GM19397 (cell line): ENCODE measurements at regions not wholly inside any gene's neighbourhood (a gene's known extent, or its start where the extent isn't known, plus 50 kb on each side); places are given as distances from the start of the nearest gene placed in this dataset.

Experiments
- ATAC-seq: cut with Tn5 transposase; IDR thresholded peaks from one replicate; pipeline ENCODE4 v1.9.1; 2021; ENCODE audit warnings: mild to moderate bottlenecking, moderate library complexity; ENCODE audit not compliant: unreplicated experiment

DNA sequence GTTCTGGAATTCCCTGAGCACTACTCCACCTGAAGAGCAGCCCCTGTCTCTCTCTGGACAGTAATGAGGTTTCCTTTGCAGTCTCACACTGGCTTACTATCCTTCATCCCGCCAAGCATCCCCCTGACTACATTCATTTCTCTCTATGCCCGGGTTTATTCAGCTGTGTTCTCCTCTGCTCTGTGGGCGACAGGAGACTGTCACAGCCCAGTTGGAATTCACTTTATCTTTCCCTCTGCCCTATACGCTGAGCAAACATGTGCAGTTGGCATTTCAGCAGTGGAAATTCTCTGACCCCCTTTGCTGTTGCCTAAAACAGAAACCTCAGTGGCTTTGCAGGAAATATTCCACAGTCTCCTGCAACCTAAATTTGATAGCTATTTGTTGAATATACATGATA, 83.5 kb upstream of the MAX start:
- no peak for ATAC-seq

DNA sequence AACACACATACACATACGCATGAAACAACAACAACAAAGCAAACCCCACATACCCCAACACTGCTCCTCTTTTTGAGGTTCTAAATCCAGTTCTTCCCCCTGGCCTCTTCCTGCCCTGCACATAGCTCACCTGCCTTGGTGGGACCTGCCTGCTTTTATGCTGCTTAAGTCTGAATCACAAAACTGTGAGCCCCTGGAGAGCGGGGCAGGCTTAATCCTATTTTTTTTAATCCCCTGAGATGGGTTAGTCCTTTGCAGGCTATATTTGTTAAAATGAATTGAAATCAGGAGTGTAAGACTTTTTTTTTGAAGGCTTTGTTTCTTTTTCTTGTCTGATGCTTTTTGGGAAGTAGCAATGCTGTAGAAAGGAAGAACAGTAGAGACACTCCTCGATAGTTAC, 84.6 kb upstream of the MAX start:
- ATAC-seq: no peak

DNA sequence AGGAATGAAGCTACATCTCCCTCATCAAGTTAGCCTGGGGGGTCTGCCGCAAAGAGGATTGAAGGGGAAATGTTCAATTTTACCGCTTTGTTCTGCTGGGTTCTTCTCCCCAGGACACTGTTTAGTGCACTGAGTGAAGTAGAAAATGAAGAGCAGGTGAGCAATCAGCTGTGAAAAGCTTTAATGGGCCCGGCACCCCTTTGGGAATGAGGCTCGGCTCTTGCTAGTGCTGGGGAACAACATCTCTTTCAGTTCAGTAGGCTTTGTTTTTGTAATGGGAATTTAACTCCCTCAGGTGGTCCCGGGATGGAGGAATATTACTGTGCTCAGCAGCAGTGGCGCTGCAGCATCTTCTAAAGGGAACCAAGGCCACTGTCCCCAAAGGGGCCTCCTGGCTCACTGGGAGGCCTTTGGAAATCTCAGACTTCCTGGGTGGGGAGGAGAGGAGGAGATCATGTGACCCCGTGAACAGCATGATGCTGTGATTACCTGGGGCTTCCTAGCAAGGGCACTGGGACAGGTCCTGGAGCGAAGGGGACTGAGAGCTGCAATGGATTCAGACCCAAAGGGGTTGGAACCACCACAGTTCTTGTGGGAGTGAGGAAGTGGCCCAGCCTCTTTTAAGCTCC, 85.2 kb upstream of the MAX start:
- no peak for ATAC-seq

DNA sequence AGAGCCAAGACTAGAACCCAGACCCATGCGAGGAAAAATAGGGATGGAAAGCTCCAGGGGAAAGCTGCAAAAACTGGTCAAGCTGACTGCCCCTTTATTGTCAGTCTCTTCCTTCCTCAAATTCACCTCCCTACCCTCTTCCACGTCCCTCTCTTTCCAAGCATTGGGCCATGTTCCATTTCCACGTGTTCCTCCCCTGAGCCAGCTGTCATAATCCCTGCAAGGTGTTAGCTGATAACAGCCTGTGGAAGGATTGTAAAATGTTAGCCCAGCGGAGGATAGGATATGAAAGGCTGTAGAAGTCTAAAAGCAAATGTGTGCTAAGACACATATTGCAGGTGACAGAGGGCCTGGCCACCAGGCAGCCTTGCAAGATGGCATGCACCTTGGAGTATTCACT, 88.0 kb upstream of the MAX start:
- no peak for ATAC-seq

DNA sequence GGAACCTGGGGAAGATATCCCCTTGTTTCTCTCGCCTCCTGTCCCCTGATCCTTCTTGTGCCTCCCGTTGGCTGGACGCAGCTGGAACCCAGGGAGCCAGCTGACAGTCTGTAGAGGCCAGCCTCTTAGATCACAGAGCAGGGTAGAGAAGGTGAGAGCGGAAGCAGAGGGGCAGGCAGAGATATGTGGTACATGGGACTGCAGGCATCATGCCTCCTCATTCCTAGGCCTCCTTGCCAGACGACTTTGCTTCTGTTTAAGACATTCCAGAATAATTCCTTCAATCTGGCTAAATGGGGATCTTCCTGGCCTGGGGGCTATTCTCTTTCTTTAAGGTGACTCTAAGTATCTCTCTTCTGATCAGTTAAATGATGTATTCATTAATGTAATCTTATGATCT, 89.4 kb upstream of the MAX start:
- ATAC-seq: no peak

DNA sequence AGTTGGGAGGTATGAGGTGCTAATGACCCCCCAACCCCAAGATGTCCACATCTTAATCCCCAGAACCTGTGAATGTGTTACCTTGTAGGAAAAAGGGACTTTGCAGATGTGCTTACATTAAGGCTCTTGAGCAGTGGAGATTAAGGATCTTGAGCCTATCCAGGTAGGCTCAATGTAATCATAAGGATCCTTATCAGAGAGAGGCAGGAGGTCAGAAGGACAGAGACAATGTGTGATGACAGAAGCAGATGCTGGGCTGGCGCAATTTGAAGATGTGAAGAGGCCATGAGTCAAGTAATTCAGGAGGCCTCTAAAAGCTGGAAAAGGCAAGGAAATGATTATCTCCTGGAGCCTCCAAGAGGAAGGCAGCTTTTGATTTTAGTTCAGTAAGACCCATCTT, 90.4 kb upstream of the MAX start:
- no peak for ATAC-seq

DNA sequence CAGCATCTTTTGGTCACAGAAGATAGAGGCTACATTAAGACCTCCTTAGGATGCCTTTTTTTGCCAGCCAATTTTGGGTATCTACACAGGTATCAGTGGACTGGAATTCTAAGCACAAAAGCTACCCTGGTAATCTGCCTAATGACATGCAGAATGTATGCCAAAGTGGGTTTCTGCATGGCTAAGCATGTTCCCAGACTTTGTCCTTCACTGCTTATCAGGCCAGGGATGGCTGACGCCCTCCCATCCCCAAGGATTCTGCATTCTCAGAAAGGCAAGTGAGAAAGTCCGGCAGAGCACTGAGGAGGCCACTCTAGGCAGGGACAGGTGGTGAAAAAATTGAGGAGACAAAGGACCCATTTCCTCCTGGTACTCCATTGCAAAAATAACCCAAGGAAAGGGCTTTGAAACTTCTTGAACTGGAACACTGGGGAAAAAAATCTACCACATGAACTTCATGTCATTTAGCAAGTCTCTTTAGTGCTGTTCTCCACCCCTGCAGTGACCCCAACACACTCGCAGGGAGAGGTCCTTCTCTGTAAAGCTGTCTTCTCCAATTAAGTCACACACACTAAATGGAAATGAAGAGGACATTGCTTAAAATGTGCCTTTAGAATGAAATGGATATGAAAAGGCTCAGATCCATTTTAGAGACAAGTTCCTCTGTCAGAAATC, 91.7 kb upstream of the MAX start:
- no peak for ATAC-seq

DNA sequence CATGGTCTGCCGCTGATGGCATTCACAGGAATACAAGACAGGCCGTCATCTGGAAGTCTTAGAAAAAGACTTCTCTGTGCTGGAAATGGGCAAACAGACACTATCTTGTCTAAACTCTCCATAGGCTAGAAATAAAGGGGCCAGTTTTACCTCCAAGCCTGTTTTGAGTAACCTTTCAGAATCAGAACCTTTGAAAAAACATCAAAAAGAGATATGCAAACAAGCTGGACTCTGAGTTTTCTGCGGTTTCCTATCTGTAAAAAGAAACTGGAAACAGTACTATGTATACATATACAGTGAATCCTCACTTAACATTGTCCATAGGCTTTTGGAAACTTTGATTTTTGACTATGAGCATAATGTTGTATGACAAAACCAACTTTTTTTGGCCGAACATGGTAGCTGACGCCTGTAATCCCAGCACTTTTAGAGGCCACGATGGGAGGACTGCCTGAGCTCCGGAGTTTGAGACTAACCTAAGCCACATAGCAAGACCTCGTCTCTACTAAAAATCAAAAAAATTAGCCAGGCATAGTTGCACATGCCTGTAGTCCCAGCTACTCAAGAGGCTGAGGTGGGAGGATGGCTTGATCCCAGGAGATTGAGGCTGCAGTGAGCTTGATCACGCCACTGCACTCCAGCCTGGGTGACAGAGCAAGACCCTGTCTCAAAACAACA, 92.9 kb upstream of the MAX start:
- peak; percentile 85 for ATAC-seq

DNA sequence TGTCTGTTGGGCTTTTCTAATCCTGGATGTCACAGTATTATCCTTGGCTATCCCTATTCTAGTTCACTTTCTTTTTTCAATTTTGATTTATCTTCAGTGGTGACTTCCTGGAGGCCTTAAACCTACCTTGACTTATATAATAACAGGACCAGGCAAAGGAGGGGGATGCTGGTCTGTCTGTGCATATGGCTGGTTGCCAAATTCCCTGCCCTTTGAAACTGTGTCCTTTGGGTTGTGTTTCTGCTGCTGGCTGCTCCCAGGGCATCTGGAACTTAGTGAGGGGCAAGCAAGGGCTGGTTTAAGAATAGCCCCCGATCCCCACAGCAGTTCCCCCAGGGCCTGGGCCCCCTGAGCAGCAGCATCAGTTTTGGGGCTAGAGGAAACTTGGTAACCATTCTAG, 96.0 kb upstream of the MAX start:
- ATAC-seq: no peak

DNA sequence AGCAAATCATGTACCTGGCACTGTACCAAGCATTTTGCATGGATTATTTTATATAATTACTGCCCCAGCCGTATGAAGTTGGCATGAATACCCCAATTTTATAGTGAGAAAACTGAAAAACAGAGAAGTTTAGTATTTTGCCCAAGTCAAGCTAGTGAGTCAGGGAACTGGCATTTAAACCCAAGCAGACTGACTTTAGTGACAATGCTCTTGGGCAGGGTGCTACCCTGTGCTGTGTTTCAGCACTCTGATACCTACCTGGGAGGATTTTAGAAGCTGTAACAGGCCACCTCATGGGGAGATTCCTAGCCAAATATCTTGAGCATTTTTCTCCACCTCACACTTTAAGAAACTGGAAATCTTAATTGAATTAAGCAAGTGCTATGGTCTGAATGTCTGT, 98.1 kb upstream of the MAX start:
- ATAC-seq: no peak

DNA sequence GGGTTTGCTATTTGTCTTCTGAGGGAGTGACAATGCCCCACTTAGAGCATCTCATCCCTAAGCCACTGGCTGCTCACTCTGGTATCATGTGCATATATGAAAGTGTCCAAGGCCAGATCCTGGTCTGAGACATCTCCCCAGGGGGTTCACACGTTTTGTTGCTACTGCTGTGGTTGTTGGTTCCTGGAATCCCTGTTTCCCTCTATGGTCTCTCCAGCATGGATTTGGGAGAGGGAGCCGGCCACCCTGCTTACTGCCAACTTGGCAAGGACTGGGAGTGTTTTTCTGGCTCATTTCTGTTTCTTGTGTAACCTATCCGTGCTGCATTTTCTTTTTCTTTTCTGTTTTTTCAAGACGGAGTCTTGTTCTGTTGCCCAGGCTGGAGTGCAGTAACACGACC, 101.3 kb upstream of the MAX start:
- no peak for ATAC-seq

DNA sequence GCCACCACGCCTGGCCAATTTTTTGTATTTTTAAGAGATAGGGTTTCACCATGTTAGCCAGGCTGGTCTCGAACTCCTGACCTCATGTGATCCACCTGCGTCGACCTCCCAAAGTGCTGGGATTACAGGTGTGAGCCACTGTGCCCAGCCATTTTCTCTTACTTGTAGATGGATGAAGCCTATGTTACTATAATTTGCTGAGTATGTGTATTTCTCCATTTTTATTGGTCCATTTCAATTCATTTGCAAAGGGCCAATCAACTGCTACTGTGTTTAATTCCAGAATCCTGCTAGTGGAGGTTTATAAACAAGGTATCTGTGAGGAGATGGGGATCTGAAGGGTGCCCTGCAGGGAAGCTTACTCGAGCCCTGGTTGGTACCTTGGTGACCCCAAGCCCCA, 101.7 kb upstream of the MAX start:
- ATAC-seq: no peak

DNA sequence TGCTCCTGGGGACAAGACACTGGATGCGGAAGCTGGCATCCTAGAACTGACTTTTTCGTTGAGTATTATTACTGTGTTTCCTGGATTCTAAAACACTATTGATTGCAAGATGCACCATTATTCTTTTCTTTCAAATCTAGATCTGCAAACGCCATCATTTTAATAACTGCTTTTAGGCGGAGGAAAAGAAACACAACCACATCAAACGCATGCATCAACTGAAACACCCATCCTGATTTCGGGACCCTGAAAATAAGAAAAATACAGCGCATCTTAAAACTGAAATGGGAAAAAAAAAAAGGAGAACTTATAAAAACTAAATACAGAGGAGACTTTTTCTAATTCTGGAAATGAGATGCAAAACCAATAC, 103.7 kb upstream of the MAX start:
- ATAC-seq: no peak

DNA sequence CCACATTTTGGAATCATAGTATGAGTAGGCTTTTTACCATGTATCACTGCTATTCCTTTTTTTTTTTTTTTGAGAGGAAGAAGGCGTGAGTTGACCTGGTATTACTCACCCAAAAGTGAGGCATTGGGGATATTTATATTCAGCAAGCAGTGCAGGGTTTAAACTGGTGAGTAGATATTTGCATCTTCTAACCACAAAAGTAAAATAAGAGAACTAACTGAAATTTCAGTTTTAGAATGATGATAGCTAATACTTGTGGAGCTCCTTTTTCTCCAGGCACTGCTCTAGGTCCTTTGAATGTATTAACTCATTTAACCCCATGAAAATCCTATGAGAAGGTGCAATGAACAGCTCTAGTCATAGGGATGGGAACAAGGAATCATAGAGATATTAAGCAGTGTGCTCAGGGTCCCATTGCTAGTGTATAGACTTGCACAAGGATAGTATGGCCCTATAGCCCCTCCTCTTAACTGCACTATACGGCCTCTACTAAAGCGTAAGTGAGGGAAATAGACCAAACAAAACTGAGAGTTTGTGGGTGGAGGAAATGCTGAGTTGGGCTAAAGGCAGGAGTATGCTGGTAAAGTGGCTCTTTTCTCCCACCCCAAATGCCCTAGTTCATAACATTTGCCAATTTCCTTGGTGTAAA, 104.3 kb upstream of the MAX start:
- ATAC-seq: peak; percentile 64

DNA sequence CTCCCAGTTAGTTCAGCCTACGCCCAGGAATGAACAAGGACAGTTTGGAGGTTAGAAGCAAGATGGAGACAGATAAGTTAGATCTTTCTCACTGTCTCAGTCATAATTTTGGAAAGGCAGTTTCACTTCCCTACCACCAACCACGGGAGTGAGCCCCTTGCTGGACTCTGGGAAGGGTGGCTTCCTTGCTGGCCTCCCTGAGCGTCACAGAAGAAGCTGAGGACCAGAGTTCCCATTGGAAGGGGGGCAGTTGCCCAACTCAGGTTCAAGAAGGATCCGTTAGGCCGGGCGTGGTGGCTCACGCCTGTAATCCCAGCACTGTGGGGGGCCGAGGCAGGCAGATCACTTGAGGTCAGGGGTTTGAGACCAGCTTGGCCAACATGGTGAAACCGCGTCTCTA, 106.2 kb upstream of the MAX start:
- ATAC-seq: no peak

DNA sequence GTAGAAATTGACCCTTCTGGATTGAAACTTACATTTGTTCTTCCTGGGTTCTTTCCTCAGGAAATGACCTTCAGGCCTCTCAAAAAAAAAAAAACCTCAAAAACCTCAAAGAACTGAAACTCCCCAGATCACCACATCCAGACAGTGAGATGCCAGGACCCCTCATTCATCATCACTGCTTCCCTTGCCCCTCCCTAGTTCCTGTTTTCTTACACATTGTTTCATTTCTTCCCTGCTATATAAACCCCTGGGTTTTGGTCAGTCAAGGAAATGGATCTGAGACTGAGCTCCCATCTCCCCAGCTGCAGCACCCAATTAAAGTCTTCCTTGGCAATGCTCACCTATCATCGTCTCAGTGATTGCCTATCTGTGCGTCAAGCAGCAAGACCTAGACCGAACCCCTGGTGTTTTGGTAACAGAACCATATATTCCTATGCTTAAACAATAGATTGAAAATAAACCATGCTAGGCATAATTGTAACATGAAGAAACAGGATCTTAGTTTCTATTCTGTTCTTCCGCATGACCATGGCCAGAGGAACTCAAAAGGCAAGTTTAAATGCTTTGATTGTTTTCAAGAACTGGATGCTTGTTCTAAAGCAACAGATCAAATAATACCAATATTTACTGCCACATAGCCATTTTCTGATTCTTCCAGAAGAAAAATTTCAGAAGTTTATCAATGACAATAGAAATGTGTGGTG, 108.0 kb upstream of the MAX start:
- no peak for ATAC-seq

DNA sequence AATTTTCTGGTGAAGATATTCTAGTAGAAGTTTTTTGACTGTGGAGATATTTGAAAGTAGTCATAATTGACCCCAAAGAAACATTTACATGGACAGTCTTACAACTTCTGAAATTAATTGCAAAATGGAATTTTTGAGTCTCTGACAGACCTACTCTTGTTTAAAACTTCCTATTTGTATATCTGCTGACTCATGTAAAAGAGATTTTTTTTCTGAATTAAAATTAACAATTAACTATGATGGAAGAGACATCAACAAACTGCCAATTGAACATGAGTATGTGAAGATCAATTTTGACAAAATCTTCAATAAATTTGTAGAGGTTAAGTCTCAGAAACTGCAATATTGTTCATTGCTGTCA, 108.5 kb upstream of the MAX start:
- ATAC-seq: no peak

DNA sequence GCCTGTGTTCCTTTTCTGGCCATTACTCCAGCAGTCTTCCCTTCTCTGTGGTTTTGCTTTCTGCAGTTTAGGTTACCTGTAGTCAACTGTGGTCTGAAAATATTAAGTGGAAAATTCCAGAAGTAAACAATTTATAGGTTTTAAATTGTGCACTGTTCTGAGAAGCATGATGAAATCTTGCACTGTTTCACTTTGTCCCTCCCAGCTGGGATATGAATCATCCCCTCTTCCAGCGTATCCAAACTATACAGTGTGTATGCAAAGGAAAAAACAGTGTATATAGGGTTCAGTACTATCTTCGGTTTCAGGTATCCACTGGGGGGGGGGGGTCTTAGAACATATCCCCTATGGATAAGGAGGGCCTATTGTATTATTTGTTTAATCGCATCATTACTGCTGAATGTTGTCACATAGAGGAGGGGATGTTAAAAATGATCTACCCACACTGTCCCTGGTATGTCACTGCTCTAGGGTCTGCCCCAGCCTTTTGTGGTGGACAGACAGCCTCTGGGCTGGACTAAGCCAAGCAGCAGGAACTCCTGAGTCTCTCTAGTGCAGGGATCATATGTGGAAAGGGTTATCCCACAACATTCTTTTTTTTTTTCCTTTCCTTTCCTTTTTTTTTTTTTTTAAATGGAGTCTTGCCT, 109.1 kb upstream of the MAX start:
- ATAC-seq: no peak

DNA sequence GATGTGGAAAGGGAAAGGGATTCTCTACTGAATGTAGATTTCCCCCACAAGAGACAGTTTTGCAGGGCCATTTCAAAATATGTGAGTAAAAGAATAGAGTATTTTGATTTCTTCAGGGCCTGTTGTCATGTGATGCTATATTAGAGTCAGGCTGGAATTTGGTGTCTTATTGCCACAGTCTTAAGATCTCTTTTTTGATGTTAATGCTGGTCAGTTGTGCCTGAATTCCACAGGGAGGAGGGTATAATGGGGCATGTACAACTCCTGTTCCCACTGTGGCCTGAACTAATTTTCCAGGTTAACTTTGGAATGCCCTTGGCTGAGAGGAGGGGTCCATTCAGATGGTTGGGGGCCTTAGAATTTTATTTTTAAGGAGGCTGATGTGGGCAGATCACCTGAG, 111.0 kb upstream of the MAX start:
- ATAC-seq: no peak

DNA sequence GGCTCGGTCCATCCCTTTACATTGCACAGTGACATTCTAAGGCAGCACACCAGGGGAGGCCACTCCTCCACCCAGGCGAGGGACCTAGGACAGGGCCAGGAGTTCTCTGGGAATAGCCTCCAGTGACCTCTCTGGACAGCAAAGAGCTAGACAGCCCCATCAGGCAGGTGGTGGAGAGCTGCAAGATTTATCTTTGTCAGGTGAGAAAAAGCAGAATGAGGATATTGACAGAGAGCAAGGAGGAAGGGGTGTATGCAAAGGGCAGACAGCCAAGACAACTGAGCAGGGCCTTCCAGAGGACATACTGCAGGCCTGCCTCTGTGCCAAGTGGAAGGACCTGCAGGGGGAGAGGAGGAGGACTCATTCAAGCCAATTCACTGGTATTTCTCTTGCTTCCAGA, 112.4 kb upstream of the MAX start:
- ATAC-seq: no peak

DNA sequence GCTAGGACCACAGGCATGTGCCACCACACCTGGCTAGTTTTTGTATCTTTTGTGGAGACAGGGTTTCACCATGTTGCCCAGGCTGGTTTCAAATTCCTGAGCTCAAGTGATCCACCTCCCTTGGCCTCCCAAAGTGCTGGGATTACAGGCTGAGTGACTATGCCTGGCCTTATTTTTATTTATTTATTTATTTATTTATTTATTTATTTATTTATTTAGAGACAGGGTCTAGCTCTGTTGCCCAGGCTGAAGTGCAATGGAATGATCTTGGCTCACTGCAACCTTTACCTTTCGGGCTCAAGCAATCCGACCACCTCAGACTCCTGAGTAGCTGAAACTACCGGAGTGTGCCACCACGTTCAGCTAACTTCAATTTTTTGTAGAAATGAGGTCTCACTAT, 117.0 kb upstream of the MAX start:
- ATAC-seq: no peak
